ENCODE measurements at regions not wholly inside any gene's neighbourhood (a gene's known extent, or its start where the extent isn't known, plus 50 kb on each side); places are given as distances from the start of the nearest gene placed in this dataset.
"Not testable (repeated sequence)": the region's sequence is repeated elsewhere in the genome, so short reads cannot be mapped to it uniquely, and the experiment has no call there.

DNA sequence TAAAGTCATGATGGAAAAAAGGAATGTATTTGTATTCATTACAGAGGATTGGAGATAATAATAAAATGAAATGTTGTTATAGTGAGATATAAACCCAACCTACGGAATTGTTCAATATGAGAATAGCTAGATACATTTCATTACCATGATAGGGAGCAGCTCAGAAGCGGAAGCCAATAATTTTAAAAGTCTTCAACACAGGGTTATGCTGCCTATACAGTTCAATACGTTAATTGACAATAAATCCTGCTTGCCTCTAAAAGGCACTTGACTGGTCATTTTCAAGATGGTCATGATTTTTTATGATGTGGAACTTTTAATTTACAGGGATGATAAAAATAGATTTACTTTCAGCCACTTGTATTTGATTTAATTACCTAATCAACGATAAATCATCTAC lies 506.8 kb downstream of the TMEM114 start:
- Mint-ChIP-seq H3K27ac (no peak overlapping the region), H3K36me3 (ENCODE audit: low read depth) (no peaks in the 10 kb centered on the region), H3K9me3 (no peaks in the 10 kb centered on the region), H3K4me3 (no peak overlapping the region), H3K27me3 (ENCODE audit: low read depth, poor library complexity) (peaks cover 6% of the 10 kb centered on the region), H3K4me1 (peaks cover 5% of the 10 kb centered on the region)
- DNase-seq = no peak
- TF ChIP-seq, protein P1, sequence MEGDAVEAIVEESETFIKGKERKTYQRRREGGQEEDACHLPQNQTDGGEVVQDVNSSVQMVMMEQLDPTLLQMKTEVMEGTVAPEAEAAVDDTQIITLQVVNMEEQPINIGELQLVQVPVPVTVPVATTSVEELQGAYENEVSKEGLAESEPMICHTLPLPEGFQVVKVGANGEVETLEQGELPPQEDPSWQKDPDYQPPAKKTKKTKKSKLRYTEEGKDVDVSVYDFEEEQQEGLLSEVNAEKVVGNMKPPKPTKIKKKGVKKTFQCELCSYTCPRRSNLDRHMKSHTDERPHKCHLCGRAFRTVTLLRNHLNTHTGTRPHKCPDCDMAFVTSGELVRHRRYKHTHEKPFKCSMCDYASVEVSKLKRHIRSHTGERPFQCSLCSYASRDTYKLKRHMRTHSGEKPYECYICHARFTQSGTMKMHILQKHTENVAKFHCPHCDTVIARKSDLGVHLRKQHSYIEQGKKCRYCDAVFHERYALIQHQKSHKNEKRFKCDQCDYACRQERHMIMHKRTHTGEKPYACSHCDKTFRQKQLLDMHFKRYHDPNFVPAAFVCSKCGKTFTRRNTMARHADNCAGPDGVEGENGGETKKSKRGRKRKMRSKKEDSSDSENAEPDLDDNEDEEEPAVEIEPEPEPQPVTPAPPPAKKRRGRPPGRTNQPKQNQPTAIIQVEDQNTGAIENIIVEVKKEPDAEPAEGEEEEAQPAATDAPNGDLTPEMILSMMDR (IDR thresholded peaks at IDR 0.05) = no peak

DNA sequence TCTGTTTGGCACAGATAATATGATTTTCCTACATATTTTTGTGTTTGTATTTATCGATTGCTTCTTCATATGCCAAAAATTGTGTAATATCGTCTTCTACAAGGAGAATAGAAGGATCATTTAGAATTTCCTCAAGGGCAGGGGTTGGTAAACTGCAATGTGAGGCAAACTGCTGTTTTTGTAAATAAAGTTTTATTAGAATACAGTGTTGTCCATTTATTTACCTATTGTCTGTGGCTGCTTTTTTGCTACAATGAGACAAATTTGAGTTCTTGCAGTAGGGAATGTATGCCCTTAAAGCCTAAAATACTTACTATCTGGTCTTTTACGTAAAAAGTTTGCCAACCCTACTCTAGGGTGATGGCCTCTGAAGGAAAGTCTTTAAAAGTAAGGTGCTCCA lies 509.5 kb downstream of the TMEM114 start:
- TF ChIP-seq, protein P1 (IDR thresholded peaks at IDR 0.05) = no peak
- Mint-ChIP-seq H3K4me1 (peaks cover 5% of the 10 kb centered on the region), H3K27me3 (ENCODE audit: low read depth, poor library complexity) (peaks cover 4% of the 10 kb centered on the region)

DNA sequence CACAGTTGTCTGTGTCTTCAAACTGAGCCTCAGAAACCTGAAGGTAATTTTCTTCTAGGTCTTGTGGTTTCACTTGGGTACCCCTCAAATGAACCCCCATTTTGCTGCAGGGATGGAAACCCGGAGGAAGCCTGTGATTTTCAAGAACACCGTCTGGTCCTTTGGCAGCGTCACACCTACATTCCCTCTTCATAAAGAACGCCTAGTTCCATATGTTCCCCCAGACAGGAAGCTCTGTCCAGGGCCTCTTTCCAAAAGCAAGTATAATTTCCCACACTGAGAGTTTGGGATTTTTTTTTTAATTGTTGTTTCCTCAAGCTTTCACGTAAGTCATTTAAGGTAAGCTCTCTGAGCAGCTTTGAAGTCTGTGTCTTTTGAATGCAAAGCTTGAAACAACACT lies 515.0 kb downstream of the TMEM114 start:
- no peak for DNase-seq
- H3K27me3 Mint-ChIP-seq (ENCODE audit: low read depth, poor library complexity) = peaks cover 4% of the 10 kb centered on the region
- no peak overlapping the region for H3K27ac Mint-ChIP-seq
- no peaks in the 10 kb centered on the region for H3K36me3 Mint-ChIP-seq (ENCODE audit: low read depth)
- peaks cover 22% of the 10 kb centered on the region for H3K9me3 Mint-ChIP-seq
- H3K4me3 Mint-ChIP-seq = no peak overlapping the region
- TF ChIP-seq, protein P1 (IDR thresholded peaks at IDR 0.05) = no peak
- H3K4me1 Mint-ChIP-seq = no peaks in the 10 kb centered on the region

More for the DNA sequence above, 509.5 kb downstream of the TMEM114 start:
- Mint-ChIP-seq H3K36me3 (ENCODE audit: low read depth) (no peaks in the 10 kb centered on the region), H3K9me3 (peaks cover 4% of the 10 kb centered on the region), H3K27ac (no peak overlapping the region), H3K4me3 (no peak overlapping the region)
- DNase-seq = no peak

DNA sequence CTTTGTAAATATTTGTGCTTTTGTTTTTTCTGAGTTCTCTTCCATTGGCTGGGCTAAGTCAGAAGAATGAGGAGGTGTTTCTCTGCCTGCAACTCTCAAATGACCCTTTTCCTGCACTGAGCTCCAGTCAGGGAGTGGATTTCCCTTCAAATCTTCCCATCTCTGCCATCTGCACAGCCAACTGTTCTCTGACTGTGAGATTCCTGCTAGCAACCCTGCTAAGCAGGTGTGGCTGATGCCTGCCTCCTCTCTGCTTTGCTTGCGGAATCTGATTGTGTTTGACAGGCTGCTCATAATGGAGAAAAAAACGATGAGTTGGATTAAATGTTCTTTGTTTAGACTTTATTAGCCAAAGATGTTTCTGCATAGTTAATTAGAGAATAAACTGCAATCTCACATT lies 519.8 kb downstream of the TMEM114 start:
- no peaks in the 10 kb centered on the region for H3K36me3 Mint-ChIP-seq (ENCODE audit: low read depth)
- H3K9me3 Mint-ChIP-seq = peaks cover 37% of the 10 kb centered on the region
- no peaks in the 10 kb centered on the region for H3K4me1 Mint-ChIP-seq
- no peak overlapping the region for H3K4me3 Mint-ChIP-seq
- no peak overlapping the region for H3K27ac Mint-ChIP-seq
- DNase-seq = no peak
- H3K27me3 Mint-ChIP-seq (ENCODE audit: low read depth, poor library complexity) = peaks cover 3% of the 10 kb centered on the region
- TF ChIP-seq, protein P1 (IDR thresholded peaks at IDR 0.05) = no peak

DNA sequence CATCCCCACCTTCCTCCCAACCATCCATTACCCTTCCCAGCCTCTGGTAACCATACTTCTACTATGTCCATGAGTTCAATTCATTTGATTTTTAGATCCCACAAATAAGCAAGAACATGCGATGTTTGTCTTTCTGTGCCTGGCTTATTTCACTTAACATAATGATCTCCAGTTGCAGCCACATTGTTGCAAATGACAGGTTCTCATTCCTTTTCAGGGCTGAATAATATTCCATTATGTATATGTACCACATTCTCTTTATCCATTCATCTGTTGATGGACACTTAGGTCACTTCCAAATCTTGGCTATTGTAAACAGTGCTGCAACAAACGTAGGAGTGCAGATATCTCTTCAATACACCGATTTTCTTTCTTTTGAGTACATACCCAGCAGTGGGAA lies 522.1 kb downstream of the TMEM114 start:
- H3K9me3 Mint-ChIP-seq = peaks cover 28% of the 10 kb centered on the region
- H3K27me3 Mint-ChIP-seq (ENCODE audit: low read depth, poor library complexity); H3K36me3 Mint-ChIP-seq (ENCODE audit: low read depth); H3K4me3 Mint-ChIP-seq; DNase-seq; H3K27ac Mint-ChIP-seq; H3K4me1 Mint-ChIP-seq: not testable (repeated sequence)

DNA sequence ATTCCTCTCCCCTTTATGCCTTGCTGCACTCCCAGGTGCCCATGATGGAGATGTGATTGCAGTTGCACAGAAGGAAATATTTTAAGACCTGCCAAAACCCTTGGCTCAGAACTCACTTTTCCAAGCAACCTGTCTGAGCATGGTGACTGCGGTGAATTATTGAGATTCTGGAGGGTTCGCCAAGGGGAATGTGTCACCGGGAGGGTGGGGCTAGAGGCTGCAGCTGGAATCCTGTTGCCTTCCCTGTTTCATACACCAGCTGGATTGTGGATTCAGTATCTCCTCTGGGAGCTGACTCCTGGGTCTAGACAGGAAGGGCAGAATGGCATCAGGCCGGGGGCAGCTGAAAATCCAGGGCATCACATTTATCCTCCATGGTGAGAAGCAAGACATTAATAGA lies 527.2 kb downstream of the TMEM114 start:
- Mint-ChIP-seq H3K4me3 (no peak overlapping the region), H3K4me1 (peaks cover 3% of the 10 kb centered on the region), H3K9me3 (peaks cover 24% of the 10 kb centered on the region), H3K36me3 (ENCODE audit: low read depth) (no peaks in the 10 kb centered on the region), H3K27ac (no peak overlapping the region), H3K27me3 (ENCODE audit: low read depth, poor library complexity) (peaks cover 7% of the 10 kb centered on the region)
- no peak for DNase-seq
- TF ChIP-seq, protein P1 (IDR thresholded peaks at IDR 0.05) = no peak

All from nephron progenitor cell (in vitro differentiated cells).